Panc1 (cell line): ENCODE measurements at regions not wholly inside any gene's neighbourhood (a gene's known extent, or its start where the extent isn't known, plus 50 kb on each side); places are given as distances from the start of the nearest gene placed in this dataset.

Source experiments
- ATAC-seq: fragments of 200-7000 bp; cut with Tn5 transposase; 2 replicates; pipeline ENCODE4 v1.9.1; 2020; ENCODE audit warnings: mild to moderate bottlenecking, moderate library complexity
- BruUV-seq: library from RNA; stranded (reverse); fragments of 400-500 nt; replicated peaks from 2 replicates; lab custom pipeline; 2021; lab: Mats Ljungman, UMichigan
- CTCF ChIA-PET: fragments of 300-600 bp; sonication (Branson Sonifier 250); formaldehyde crosslinking; loops from one replicate; lab custom pipeline; 2022; ENCODE audit warnings: antibody characterized with exemption; lab: Charles Lee
- POLR2A ChIA-PET: fragments of 300-600 bp; sonication (Branson Sonifier 250); formaldehyde crosslinking; loops from one replicate; lab custom pipeline; 2022; ENCODE audit warnings: antibody characterized with exemption; lab: Charles Lee
- DNase-seq: peaks from one replicate; pipeline ENCODE4 v3.0.0-alpha.2; 2010; ENCODE audit warnings: low read depth, low spot score
- H3K27ac ChIP-seq: 2 replicates; pipeline ENCODE4 v1.5.1; 2011; ENCODE audit warnings: mild to moderate bottlenecking, low read length, inconsistent platforms
- H3K27me3 ChIP-seq: fragments of 200-500 bp; sonication (Bioruptor generic); 2 replicates; pipeline ENCODE4 v1.6.0; 2014; ENCODE audit warnings: low read length, inconsistent platforms; ENCODE audit not compliant: control insufficient read depth, insufficient read depth
- H3K36me3 ChIP-seq: fragments of 200-500 bp; sonication (Bioruptor generic); 2 replicates; pipeline ENCODE4 v1.5.1; 2014; ENCODE audit warnings: inconsistent platforms, mild to moderate bottlenecking, low read length, moderate library complexity; ENCODE audit not compliant: control insufficient read depth, insufficient read depth
- H3K4me1 ChIP-seq: 2 replicates; pipeline ENCODE4 v1.5.1; 2011; ENCODE audit warnings: inconsistent platforms, mild to moderate bottlenecking, low read length, moderate library complexity; ENCODE audit not compliant: control insufficient read depth, insufficient read depth
- H3K4me3 ChIP-seq, 2 experiments: 2 replicates each; pipeline ENCODE4 v1.5.1; 2011 to 2012; ENCODE audit warnings: low read depth in 2 of 2, low read length in 2 of 2, mild to moderate bottlenecking in 2 of 2, inconsistent platforms in 1 of 2, moderate library complexity in 1 of 2
- H3K9me3 ChIP-seq: fragments of 200-500 bp; sonication (Bioruptor generic); 2 replicates; pipeline ENCODE4 v1.5.1; 2014; ENCODE audit warnings: low read depth, mild to moderate bottlenecking, inconsistent platforms, low read length, moderate library complexity; ENCODE audit not compliant: control insufficient read depth, insufficient read depth
- CTCF ChIP-seq: fragments of 450-650 bp; IDR thresholded peaks from 2 replicates; pipeline ENCODE4 v1.5.1; 2017; ENCODE audit warnings: mild to moderate bottlenecking
- POLR2AphosphoS5 ChIP-seq: IDR thresholded peaks from 2 replicates; pipeline ENCODE4 v1.6.1; 2012; ENCODE audit warnings: mild to moderate bottlenecking, low read depth, low read length, moderate library complexity
- SIN3A ChIP-seq: IDR thresholded peaks from 2 replicates; pipeline ENCODE4 v1.6.1; 2012; ENCODE audit warnings: low read depth, mild to moderate bottlenecking, low read length, moderate library complexity, borderline replicate concordance; ENCODE audit not compliant: insufficient read depth
- TCF7L2 ChIP-seq: IDR thresholded peaks from 2 replicates; pipeline ENCODE4 v1.6.1; 2011; ENCODE audit warnings: mild to moderate bottlenecking, low read depth, low read length, inconsistent platforms
- in situ Hi-C: cut with HindIII; loops from 2 replicates; pipeline ENCODE4 v1.10.0; 2016; ENCODE audit warnings: low sequenced_read_pairs, low pct_unique_long_range_greater_than_20kb
- intact Hi-C: fragments of 100-400 bp; cut with micrococcal nuclease; formaldehyde crosslinking; loops from one replicate; pipeline ENCODE4 v1.10.0; 2022; ENCODE audit not compliant: unreplicated experiment
- TF ChIP-seq, protein P1 (sequence below), 2 experiments: IDR thresholded peaks; 2 replicates each; pipeline ENCODE4 v1.6.1; 2011 to 2012; ENCODE audit warnings: low read depth in 2 of 2, control low read depth in 1 of 2, low read length in 1 of 2, mild to moderate bottlenecking in 1 of 2, moderate library complexity in 1 of 2; ENCODE audit not compliant: insufficient read depth in 1 of 2

GRCh38 chr3:65195211-65196006, 507.6 kb upstream of the ADAMTS9 start:
- H3K36me3 ChIP-seq = no peaks in the 10 kb centered on the region
- no peaks in the 10 kb centered on the region for H3K27me3 ChIP-seq
- in situ Hi-C loops = no loop called here
- no peaks in the 10 kb centered on the region for H3K9me3 ChIP-seq
- ATAC-seq = no peak
- POLR2A ChIA-PET = no interaction called here
- CTCF ChIA-PET = no interaction called here
- intact Hi-C loops = no loop called here
- H3K27ac ChIP-seq = no peak overlapping the region
- no peak for TF ChIP-seq TCF7L2
- TF ChIP-seq, protein P1, sequence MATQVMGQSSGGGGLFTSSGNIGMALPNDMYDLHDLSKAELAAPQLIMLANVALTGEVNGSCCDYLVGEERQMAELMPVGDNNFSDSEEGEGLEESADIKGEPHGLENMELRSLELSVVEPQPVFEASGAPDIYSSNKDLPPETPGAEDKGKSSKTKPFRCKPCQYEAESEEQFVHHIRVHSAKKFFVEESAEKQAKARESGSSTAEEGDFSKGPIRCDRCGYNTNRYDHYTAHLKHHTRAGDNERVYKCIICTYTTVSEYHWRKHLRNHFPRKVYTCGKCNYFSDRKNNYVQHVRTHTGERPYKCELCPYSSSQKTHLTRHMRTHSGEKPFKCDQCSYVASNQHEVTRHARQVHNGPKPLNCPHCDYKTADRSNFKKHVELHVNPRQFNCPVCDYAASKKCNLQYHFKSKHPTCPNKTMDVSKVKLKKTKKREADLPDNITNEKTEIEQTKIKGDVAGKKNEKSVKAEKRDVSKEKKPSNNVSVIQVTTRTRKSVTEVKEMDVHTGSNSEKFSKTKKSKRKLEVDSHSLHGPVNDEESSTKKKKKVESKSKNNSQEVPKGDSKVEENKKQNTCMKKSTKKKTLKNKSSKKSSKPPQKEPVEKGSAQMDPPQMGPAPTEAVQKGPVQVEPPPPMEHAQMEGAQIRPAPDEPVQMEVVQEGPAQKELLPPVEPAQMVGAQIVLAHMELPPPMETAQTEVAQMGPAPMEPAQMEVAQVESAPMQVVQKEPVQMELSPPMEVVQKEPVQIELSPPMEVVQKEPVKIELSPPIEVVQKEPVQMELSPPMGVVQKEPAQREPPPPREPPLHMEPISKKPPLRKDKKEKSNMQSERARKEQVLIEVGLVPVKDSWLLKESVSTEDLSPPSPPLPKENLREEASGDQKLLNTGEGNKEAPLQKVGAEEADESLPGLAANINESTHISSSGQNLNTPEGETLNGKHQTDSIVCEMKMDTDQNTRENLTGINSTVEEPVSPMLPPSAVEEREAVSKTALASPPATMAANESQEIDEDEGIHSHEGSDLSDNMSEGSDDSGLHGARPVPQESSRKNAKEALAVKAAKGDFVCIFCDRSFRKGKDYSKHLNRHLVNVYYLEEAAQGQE (IDR thresholded peaks at IDR 0.05; ENCODE audit: insufficient read depth in 1 of 2, low read depth in 2 of 2, low read length in 1 of 2) = no peak
- no peak for TF ChIP-seq CTCF
- no peak for TF ChIP-seq POLR2AphosphoS5
- no peak for TF ChIP-seq SIN3A
- no peaks in the 10 kb centered on the region for H3K4me1 ChIP-seq
- H3K4me3 ChIP-seq = no peak overlapping the region
- DNase-seq = no peak
- no TSS peak for BruUV-seq

DNA sequence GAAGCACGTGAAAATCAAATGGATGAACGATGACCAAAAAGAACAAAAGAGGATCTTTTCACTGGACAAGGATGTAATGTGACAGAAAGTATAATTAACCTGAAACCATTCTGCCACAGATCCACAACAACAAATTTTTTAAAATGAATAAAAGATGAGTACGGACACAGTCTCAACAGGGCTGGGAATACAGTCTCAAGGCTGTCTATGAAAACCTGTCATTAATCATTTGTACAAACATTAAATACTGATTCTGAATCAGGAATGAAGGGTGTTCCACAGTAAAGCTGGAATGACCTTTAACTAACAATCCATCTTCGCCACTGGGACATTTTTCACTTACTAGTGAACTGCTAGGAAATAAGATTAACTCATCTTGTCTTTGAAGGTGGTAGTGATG, 506.9 kb upstream of the ADAMTS9 start:
- intact Hi-C loops = no loop called here
- no peaks in the 10 kb centered on the region for H3K27me3 ChIP-seq
- H3K4me3 ChIP-seq = no peak overlapping the region
- no peak overlapping the region for H3K27ac ChIP-seq
- in situ Hi-C loops = no loop called here
- BruUV-seq = no TSS peak
- no peaks in the 10 kb centered on the region for H3K9me3 ChIP-seq
- no peak for DNase-seq
- ChIA-PET CTCF (no interaction called here), POLR2A (no interaction called here)
- no peak for ATAC-seq
- H3K36me3 ChIP-seq = no peaks in the 10 kb centered on the region
- TF ChIP-seq CTCF (no peak), POLR2AphosphoS5 (no peak), TCF7L2 (no peak), SIN3A (no peak)
- TF ChIP-seq, protein P1 (IDR thresholded peaks at IDR 0.05; ENCODE audit: insufficient read depth in 1 of 2, low read depth in 2 of 2, low read length in 1 of 2) = no peak
- no peaks in the 10 kb centered on the region for H3K4me1 ChIP-seq
